Ishikawa (cell line): ENCODE measurements at regions not wholly inside any gene's neighbourhood (a gene's known extent, or its start where the extent isn't known, plus 50 kb on each side); places are given as distances from the start of the nearest gene placed in this dataset.

Experiments used
- CEBPB ChIP-seq: IDR thresholded peaks from 2 replicates; pipeline ENCODE4 v1.6.1; 2012
- CREB1 ChIP-seq: IDR thresholded peaks from 2 replicates; pipeline ENCODE4 v1.6.1; 2012; ENCODE audit warnings: low read depth
- EGR1 ChIP-seq: IDR thresholded peaks from 2 replicates; pipeline ENCODE4 v1.6.1; 2012
- EP300 ChIP-seq: IDR thresholded peaks from 2 replicates; pipeline ENCODE4 v1.6.1; 2012; ENCODE audit warnings: borderline replicate concordance
- FOXM1 ChIP-seq: IDR thresholded peaks from 2 replicates; pipeline ENCODE4 v1.6.1; 2012; ENCODE audit warnings: low read depth, borderline replicate concordance
- NFIC ChIP-seq: IDR thresholded peaks from 2 replicates; pipeline ENCODE4 v1.6.1; 2012
- RAD21 ChIP-seq: IDR thresholded peaks from 2 replicates; pipeline ENCODE4 v1.6.1; 2012; ENCODE audit warnings: low read depth
- REST ChIP-seq: IDR thresholded peaks from 2 replicates; pipeline ENCODE4 v1.6.1; 2012; ENCODE audit warnings: low read depth, mild to moderate bottlenecking
- TAF1 ChIP-seq: IDR thresholded peaks from 2 replicates; pipeline ENCODE4 v1.6.1; 2012; ENCODE audit warnings: low read depth, mild to moderate bottlenecking
- TCF12 ChIP-seq: IDR thresholded peaks from 2 replicates; pipeline ENCODE4 v1.6.1; 2012; ENCODE audit warnings: low read depth
- TEAD4 ChIP-seq: IDR thresholded peaks from 2 replicates; pipeline ENCODE4 v1.6.1; 2012
- USF1 ChIP-seq: IDR thresholded peaks from 2 replicates; pipeline ENCODE4 v1.6.1; 2012
- YY1 ChIP-seq: IDR thresholded peaks from 2 replicates; pipeline ENCODE4 v1.6.1; 2012; ENCODE audit warnings: low read depth
- ZBTB7A ChIP-seq: IDR thresholded peaks from 2 replicates; pipeline ENCODE4 v1.6.1; 2012; ENCODE audit warnings: low read depth
- TF ChIP-seq, protein P1 (sequence below): IDR thresholded peaks from 2 replicates; pipeline ENCODE4 v1.6.1; 2012

DNA sequence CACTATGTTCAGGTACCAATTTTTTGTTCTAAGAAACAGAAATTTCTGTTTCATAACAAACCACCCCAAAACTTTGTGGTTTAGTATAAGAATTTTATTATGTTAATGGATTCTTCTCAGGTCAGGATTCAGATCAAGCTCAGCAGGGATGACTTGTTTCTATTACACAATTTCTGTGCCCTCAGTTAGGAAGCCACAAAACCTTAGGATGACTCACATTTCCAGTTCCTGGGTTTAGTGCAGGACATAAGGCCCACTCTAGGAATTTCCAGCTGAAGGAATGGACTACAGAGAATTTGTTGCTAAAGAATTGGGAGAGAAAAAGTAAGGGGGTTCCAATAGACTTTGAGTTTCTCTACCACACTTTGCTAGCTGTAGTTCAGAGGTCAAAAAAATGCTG, 629.3 kb downstream of the ANXA1 start:
- no peak for TF ChIP-seq RAD21
- TF ChIP-seq, protein P1, sequence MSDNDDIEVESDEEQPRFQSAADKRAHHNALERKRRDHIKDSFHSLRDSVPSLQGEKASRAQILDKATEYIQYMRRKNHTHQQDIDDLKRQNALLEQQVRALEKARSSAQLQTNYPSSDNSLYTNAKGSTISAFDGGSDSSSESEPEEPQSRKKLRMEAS, result no peak
- no peak for TF ChIP-seq CREB1
- no peak for TF ChIP-seq FOXM1
- TF ChIP-seq ZBTB7A, result no peak
- no peak for TF ChIP-seq REST
- no peak for TF ChIP-seq YY1
- no peak for TF ChIP-seq EGR1
- no peak for TF ChIP-seq TEAD4
- no peak for TF ChIP-seq TAF1
- no peak for TF ChIP-seq USF1
- no peak for TF ChIP-seq NFIC
- no peak for TF ChIP-seq EP300
- TF ChIP-seq CEBPB, result no peak
- TF ChIP-seq TCF12, result no peak

GRCh38 chr9:73782166-73782565, 630.5 kb downstream of the ANXA1 start:
- no peak for TF ChIP-seq RAD21
- no peak for TF ChIP-seq EP300

DNA sequence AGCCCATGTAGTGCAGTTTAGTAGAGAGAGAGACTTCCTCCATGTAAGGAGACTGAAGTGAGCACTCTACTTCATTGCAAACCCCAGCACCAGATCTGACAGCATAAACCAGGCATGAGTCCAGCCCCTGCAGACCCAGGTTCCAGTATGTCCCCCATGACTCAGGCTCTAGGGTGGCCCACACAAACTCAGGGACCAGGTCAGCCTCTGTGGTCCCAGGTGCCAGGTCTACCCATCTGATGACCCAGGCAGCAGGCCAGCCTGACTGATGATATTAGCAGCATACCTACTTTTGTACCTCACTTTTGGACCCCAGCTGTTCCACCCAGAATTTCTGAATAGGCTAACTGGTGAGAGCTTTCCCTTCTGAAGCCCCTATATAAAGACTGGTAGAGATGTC, 647.8 kb downstream of the ANXA1 start:
- no peak for TF ChIP-seq TEAD4
- no peak for TF ChIP-seq YY1
- TF ChIP-seq CEBPB, result no peak
- TF ChIP-seq NFIC, result no peak
- TF ChIP-seq RAD21, result no peak
- TF ChIP-seq EGR1, result no peak
- no peak for TF ChIP-seq USF1
- TF ChIP-seq ZBTB7A, result no peak
- TF ChIP-seq TCF12, result no peak
- TF ChIP-seq REST, result no peak
- TF ChIP-seq EP300, result no peak
- TF ChIP-seq FOXM1, result no peak
- TF ChIP-seq, protein P1, result no peak
- TF ChIP-seq TAF1, result no peak
- no peak for TF ChIP-seq CREB1

- TF ChIP-seq TAF1 (no peak), EP300 (no peak), TCF12 (no peak), REST (no peak), NFIC (no peak), CEBPB (no peak), ZBTB7A (no peak), FOXM1 (no peak), TEAD4 (no peak), CREB1 (no peak), RAD21 (no peak), YY1 (no peak), USF1 (no peak), EGR1 (no peak)
- TF ChIP-seq, protein P1, result no peak
Observed at GRCh38 chr9:73805111-73805510, 653.4 kb downstream of the ANXA1 start.
